HEK293 (cell line): ENCODE measurements at regions not wholly inside any gene's neighbourhood (a gene's known extent, or its start where the extent isn't known, plus 50 kb on each side); places are given as distances from the start of the nearest gene placed in this dataset.

Experiments
- CTCF ChIA-PET: fragments of 350-600 bp; formaldehyde crosslinking; extraction: SDS; loops from one replicate; lab custom pipeline; 2021; ENCODE audit warnings: antibody characterized with exemption; lab: Yijun Ruan, JAX
- POLR2A ChIA-PET: fragments of 300-600 bp; formaldehyde crosslinking; extraction: SDS; loops from one replicate; lab custom pipeline; 2020; ENCODE audit warnings: antibody characterized with exemption, inconsistent platforms; lab: Yijun Ruan, JAX
- H3K27ac ChIP-seq: fragments of 200-500 bp; sonication (Bioruptor generic); 2 replicates; pipeline ENCODE4 v1.5.1; 2014; ENCODE audit warnings: low read depth, low read length, control low read depth, inconsistent platforms; ENCODE audit errors: extremely low read depth
- H3K36me3 ChIP-seq, 2 experiments: fragments of 200-500 bp in 1 of 2; sonication (Bioruptor generic) in 1 of 2; 1 replicate in 1 of 2; 2 replicates in 1 of 2; pipeline ENCODE4 v1.5.1; 2014 to 2017; ENCODE audit warnings: inconsistent platforms in 2 of 2, low read length in 2 of 2; ENCODE audit not compliant: control insufficient read depth in 2 of 2, insufficient read depth in 1 of 2
- H3K4me1 ChIP-seq: fragments of 200-500 bp; sonication (Bioruptor generic); 2 replicates; pipeline ENCODE4 v1.5.1; 2014; ENCODE audit warnings: mild to moderate bottlenecking, low read length, inconsistent platforms; ENCODE audit not compliant: control insufficient read depth, insufficient read depth
- H3K4me3 ChIP-seq: 2 replicates; pipeline ENCODE4 v1.5.1; 2011; ENCODE audit warnings: low read depth, mild to moderate bottlenecking, control low read depth, low read length, moderate library complexity
- H3K9me3 ChIP-seq: fragments of 200-500 bp; sonication (Bioruptor generic); 2 replicates; pipeline ENCODE4 v1.5.1; 2014; ENCODE audit warnings: low read depth, low read length, inconsistent platforms; ENCODE audit not compliant: control insufficient read depth, insufficient read depth
- KLF16 ChIP-seq: fragments of 450-650 bp; formaldehyde crosslinking; IDR thresholded peaks from 2 replicates; pipeline ENCODE4 v1.5.1; 2017; ENCODE audit warnings: missing biosample characterization, missing genetic modification characterization
- KLF9 ChIP-seq: fragments of 450-650 bp; formaldehyde crosslinking; IDR thresholded peaks from 2 replicates; pipeline ENCODE4 v1.5.1; 2016; ENCODE audit warnings: missing biosample characterization, missing genetic modification characterization, low read depth
- MEIS1 ChIP-seq: sonication (generic); formaldehyde crosslinking; IDR thresholded peaks from 2 replicates; pipeline ENCODE4 v1.8.1; 2022; ENCODE audit warnings: missing genetic modification reagents, mild to moderate bottlenecking, borderline replicate concordance
- SETDB1 ChIP-seq: IDR thresholded peaks from one replicate; pipeline ENCODE4 v1.6.1; 2017; ENCODE audit warnings: mild to moderate bottlenecking, low read length, moderate library complexity, mixed read lengths; ENCODE audit not compliant: insufficient read length
- TRIM28 ChIP-seq: IDR thresholded peaks from 2 replicates; pipeline ENCODE4 v1.6.1; 2011; ENCODE audit warnings: low read length, control low read depth, borderline replicate concordance
- ZBTB7A ChIP-seq: fragments of 450-650 bp; formaldehyde crosslinking; IDR thresholded peaks from 2 replicates; pipeline ENCODE4 v1.5.1; 2016; ENCODE audit warnings: low read depth, missing biosample characterization, missing genetic modification characterization
- ZFP41 ChIP-seq: fragments of 450-650 bp; formaldehyde crosslinking; IDR thresholded peaks from 2 replicates; pipeline ENCODE4 v1.5.1; 2016; ENCODE audit warnings: missing biosample characterization, missing genetic modification characterization, borderline replicate concordance
- ZFP69B ChIP-seq: fragments of 450-650 bp; formaldehyde crosslinking; IDR thresholded peaks from 2 replicates; pipeline ENCODE4 v1.5.1; 2016; ENCODE audit warnings: missing biosample characterization, missing genetic modification characterization
- ZNF140 ChIP-seq: fragments of 450-650 bp; formaldehyde crosslinking; IDR thresholded peaks from 2 replicates; pipeline ENCODE4 v1.5.1; 2016; ENCODE audit warnings: missing biosample characterization, missing genetic modification characterization
- ZNF16 ChIP-seq: fragments of 450-650 bp; formaldehyde crosslinking; IDR thresholded peaks from 2 replicates; pipeline ENCODE4 v1.5.1; 2016; ENCODE audit warnings: low read depth, missing biosample characterization, missing genetic modification characterization
- ZNF37A ChIP-seq: fragments of 450-650 bp; IDR thresholded peaks from 2 replicates; pipeline ENCODE4 v1.5.1; 2018; ENCODE audit warnings: missing biosample characterization, missing genetic modification characterization
- ZNF423 ChIP-seq: fragments of 450-650 bp; formaldehyde crosslinking; IDR thresholded peaks from 2 replicates; pipeline ENCODE4 v1.5.1; 2016; ENCODE audit warnings: missing biosample characterization, missing genetic modification characterization
- ZNF600 ChIP-seq: fragments of 450-650 bp; formaldehyde crosslinking; IDR thresholded peaks from 2 replicates; pipeline ENCODE4 v1.5.1; 2016; ENCODE audit warnings: missing biosample characterization, missing genetic modification characterization
- TF ChIP-seq, protein P1 (sequence below): fragments of 450-650 bp; formaldehyde crosslinking; IDR thresholded peaks from 2 replicates; pipeline ENCODE4 v1.5.1; 2016; ENCODE audit warnings: missing biosample characterization, missing genetic modification characterization
- TF ChIP-seq, protein P2 (sequence below): fragments of 450-650 bp; formaldehyde crosslinking; IDR thresholded peaks from 2 replicates; pipeline ENCODE4 v1.5.1; 2017; ENCODE audit warnings: missing biosample characterization, mild to moderate bottlenecking, missing genetic modification characterization, moderate library complexity
- TF ChIP-seq, protein P3 (sequence below): fragments of 450-650 bp; formaldehyde crosslinking; IDR thresholded peaks from 2 replicates; pipeline ENCODE4 v1.5.1; 2016; ENCODE audit warnings: missing biosample characterization, missing genetic modification characterization
- TF ChIP-seq, protein P4 (sequence below): fragments of 450-650 bp; formaldehyde crosslinking; IDR thresholded peaks from 2 replicates; pipeline ENCODE4 v1.5.1; 2016; ENCODE audit warnings: missing biosample characterization, missing genetic modification characterization
- TF ChIP-seq, protein P5 (sequence below): fragments of 450-650 bp; formaldehyde crosslinking; IDR thresholded peaks from 2 replicates; pipeline ENCODE4 v1.5.1; 2016; ENCODE audit warnings: missing biosample characterization, missing genetic modification characterization, borderline replicate concordance

DNA sequence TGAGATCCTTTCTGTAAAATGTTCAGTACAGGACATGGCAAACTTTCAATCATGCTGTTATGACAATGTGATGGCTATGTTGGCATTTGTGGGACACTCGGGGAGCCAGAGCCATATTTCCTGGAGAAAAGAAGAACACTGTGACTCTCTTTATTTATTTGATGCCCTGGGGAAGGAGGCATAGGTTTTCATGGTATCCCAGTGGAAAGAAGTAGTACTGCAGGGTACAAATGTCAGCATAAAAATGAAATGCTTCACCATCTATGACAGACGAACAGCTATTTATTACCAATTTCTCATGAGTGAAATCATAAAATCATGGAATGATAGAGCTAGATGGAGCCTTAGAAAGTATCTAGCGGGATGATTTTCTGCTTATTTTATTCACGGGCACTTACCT is 217.1 kb downstream of the COL4A1 start (continued):
- TF ChIP-seq, protein P1, sequence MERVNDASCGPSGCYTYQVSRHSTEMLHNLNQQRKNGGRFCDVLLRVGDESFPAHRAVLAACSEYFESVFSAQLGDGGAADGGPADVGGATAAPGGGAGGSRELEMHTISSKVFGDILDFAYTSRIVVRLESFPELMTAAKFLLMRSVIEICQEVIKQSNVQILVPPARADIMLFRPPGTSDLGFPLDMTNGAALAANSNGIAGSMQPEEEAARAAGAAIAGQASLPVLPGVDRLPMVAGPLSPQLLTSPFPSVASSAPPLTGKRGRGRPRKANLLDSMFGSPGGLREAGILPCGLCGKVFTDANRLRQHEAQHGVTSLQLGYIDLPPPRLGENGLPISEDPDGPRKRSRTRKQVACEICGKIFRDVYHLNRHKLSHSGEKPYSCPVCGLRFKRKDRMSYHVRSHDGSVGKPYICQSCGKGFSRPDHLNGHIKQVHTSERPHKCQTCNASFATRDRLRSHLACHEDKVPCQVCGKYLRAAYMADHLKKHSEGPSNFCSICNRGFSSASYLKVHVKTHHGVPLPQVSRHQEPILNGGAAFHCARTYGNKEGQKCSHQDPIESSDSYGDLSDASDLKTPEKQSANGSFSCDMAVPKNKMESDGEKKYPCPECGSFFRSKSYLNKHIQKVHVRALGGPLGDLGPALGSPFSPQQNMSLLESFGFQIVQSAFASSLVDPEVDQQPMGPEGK (tag by site-specific recombination) = no peak
- no peak for TF ChIP-seq KLF16
- TF ChIP-seq, protein P2, sequence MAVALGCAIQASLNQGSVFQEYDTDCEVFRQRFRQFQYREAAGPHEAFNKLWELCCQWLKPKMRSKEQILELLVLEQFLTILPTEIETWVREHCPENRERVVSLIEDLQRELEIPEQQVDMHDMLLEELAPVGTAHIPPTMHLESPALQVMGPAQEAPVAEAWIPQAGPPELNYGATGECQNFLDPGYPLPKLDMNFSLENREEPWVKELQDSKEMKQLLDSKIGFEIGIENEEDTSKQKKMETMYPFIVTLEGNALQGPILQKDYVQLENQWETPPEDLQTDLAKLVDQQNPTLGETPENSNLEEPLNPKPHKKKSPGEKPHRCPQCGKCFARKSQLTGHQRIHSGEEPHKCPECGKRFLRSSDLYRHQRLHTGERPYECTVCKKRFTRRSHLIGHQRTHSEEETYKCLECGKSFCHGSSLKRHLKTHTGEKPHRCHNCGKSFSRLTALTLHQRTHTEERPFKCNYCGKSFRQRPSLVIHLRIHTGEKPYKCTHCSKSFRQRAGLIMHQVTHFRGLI (tag by site-specific recombination) = no peak
- TF ChIP-seq ZNF423 = no peak
- TF ChIP-seq KLF9 (tag by site-specific recombination) = no peak
- TF ChIP-seq ZBTB7A = no peak
- no peak for TF ChIP-seq ZNF600 (tag by site-specific recombination)
- TF ChIP-seq MEIS1 (CRISPR knock-in tag) = no peak
- TF ChIP-seq, protein P3, sequence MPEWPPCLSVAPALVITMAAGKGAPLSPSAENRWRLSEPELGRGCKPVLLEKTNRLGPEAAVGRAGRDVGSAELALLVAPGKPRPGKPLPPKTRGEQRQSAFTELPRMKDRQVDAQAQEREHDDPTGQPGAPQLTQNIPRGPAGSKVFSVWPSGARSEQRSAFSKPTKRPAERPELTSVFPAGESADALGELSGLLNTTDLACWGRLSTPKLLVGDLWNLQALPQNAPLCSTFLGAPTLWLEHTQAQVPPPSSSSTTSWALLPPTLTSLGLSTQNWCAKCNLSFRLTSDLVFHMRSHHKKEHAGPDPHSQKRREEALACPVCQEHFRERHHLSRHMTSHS (tag by site-specific recombination) = no peak
- TF ChIP-seq, all 188 proteins: peak for 0

DNA sequence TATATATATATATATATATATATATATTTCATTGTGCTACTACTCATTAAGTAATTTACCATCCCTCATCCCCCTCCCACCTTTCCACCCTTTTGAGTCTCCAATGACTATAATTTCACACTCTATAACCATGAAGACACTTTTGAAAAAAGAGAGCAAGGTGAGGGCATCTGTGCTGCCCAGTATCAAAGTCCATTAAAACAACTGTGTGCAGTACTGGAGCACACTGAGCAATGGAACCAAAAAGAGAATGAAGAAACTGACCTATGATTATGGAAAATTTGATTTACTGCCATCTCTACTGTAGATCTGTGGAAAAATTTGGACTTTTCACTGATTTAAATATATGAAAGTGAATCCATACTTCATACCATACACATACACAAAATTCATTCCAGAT is 217.9 kb downstream of the COL4A1 start:
- POLR2A ChIA-PET = no interaction called here
- H3K4me3 ChIP-seq = no peak overlapping the region
- H3K27ac ChIP-seq = no peak overlapping the region
- TF ChIP-seq, protein P4, sequence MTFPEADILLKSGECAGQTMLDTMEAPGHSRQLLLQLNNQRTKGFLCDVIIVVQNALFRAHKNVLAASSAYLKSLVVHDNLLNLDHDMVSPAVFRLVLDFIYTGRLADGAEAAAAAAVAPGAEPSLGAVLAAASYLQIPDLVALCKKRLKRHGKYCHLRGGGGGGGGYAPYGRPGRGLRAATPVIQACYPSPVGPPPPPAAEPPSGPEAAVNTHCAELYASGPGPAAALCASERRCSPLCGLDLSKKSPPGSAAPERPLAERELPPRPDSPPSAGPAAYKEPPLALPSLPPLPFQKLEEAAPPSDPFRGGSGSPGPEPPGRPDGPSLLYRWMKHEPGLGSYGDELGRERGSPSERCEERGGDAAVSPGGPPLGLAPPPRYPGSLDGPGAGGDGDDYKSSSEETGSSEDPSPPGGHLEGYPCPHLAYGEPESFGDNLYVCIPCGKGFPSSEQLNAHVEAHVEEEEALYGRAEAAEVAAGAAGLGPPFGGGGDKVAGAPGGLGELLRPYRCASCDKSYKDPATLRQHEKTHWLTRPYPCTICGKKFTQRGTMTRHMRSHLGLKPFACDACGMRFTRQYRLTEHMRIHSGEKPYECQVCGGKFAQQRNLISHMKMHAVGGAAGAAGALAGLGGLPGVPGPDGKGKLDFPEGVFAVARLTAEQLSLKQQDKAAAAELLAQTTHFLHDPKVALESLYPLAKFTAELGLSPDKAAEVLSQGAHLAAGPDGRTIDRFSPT (tag by site-specific recombination) = no peak
- TF ChIP-seq, protein P5, sequence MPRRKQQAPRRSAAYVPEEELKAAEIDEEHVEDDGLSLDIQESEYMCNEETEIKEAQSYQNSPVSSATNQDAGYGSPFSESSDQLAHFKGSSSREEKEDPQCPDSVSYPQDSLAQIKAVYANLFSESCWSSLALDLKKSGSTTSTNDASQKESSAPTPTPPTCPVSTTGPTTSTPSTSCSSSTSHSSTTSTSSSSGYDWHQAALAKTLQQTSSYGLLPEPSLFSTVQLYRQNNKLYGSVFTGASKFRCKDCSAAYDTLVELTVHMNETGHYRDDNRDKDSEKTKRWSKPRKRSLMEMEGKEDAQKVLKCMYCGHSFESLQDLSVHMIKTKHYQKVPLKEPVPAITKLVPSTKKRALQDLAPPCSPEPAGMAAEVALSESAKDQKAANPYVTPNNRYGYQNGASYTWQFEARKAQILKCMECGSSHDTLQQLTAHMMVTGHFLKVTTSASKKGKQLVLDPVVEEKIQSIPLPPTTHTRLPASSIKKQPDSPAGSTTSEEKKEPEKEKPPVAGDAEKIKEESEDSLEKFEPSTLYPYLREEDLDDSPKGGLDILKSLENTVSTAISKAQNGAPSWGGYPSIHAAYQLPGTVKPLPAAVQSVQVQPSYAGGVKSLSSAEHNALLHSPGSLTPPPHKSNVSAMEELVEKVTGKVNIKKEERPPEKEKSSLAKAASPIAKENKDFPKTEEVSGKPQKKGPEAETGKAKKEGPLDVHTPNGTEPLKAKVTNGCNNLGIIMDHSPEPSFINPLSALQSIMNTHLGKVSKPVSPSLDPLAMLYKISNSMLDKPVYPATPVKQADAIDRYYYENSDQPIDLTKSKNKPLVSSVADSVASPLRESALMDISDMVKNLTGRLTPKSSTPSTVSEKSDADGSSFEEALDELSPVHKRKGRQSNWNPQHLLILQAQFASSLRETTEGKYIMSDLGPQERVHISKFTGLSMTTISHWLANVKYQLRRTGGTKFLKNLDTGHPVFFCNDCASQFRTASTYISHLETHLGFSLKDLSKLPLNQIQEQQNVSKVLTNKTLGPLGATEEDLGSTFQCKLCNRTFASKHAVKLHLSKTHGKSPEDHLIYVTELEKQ (tag by site-specific recombination) = no peak
- TF ChIP-seq ZFP41 (tag by site-specific recombination) (no peak), ZNF37A (tag by site-specific recombination) (no peak), TRIM28 (no peak), ZFP69B (tag by site-specific recombination) (no peak), ZNF16 (no peak), SETDB1 (no peak), ZNF140 (no peak)
- TF ChIP-seq, protein P3 (tag by site-specific recombination) = no peak
- TF ChIP-seq, all 188 proteins: peak for 0
- CTCF ChIA-PET = no interaction called here
- Histone ChIP-seq H3K36me3 (no peaks in the 10 kb centered on the region), H3K4me1 (no peaks in the 10 kb centered on the region), H3K9me3 (no peaks in the 10 kb centered on the region)
